ENCODE measurements at regions not wholly inside any gene's neighbourhood (a gene's known extent, or its start where the extent isn't known, plus 50 kb on each side); places are given as distances from the start of the nearest gene placed in this dataset.

- TF ChIP-seq CHD7 (IDR thresholded peaks at IDR 0.05; ENCODE audit: insufficient replicate concordance, low read length), result no peak
- no peak for TF ChIP-seq CHD2 (IDR thresholded peaks at IDR 0.05; ENCODE audit: low read length)
- no peak for TF ChIP-seq JUND (IDR thresholded peaks at IDR 0.05; ENCODE audit: low read length)
- TF ChIP-seq BACH1 (IDR thresholded peaks at IDR 0.05; ENCODE audit: low read length), result no peak
- TF ChIP-seq YY1 (IDR thresholded peaks at IDR 0.05; ENCODE audit: low read depth, low read length), result no peak
- TF ChIP-seq EGR1 (IDR thresholded peaks at IDR 0.05; ENCODE audit: borderline replicate concordance, low read depth, low read length), result no peak
- no peak for TF ChIP-seq CEBPB (IDR thresholded peaks at IDR 0.05; ENCODE audit: low read depth, low read length)
- no peak for TF ChIP-seq RBBP5 (IDR thresholded peaks at IDR 0.05; ENCODE audit: borderline replicate concordance, low read depth, low read length)
- no peak for TF ChIP-seq ASH2L (IDR thresholded peaks at IDR 0.05; ENCODE audit: low read length)
- TF ChIP-seq POLR2AphosphoS5 (IDR thresholded peaks at IDR 0.05; ENCODE audit: low read depth, low read length), result no peak
- no peak for TF ChIP-seq POU5F1 (IDR thresholded peaks at IDR 0.05; ENCODE audit: low read depth, low read length)
- no peak for TF ChIP-seq PHF8 (conservative IDR thresholded peaks at IDR 0.05; ENCODE audit: low read depth, low read length)
- TF ChIP-seq RXRA (IDR thresholded peaks at IDR 0.05; ENCODE audit: insufficient read depth, low read depth, low read length), result no peak
- TF ChIP-seq RFX5 (IDR thresholded peaks at IDR 0.05; ENCODE audit: borderline replicate concordance, low read depth, low read length), result no peak
Observed at GRCh38 chr1:22236166-22236565, 93.3 kb upstream of the WNT4 start (continued).

All from H1 (cell line).